ENCODE measurements at regions not wholly inside any gene's neighbourhood (a gene's known extent, or its start where the extent isn't known, plus 50 kb on each side); places are given as distances from the start of the nearest gene placed in this dataset.

DNA sequence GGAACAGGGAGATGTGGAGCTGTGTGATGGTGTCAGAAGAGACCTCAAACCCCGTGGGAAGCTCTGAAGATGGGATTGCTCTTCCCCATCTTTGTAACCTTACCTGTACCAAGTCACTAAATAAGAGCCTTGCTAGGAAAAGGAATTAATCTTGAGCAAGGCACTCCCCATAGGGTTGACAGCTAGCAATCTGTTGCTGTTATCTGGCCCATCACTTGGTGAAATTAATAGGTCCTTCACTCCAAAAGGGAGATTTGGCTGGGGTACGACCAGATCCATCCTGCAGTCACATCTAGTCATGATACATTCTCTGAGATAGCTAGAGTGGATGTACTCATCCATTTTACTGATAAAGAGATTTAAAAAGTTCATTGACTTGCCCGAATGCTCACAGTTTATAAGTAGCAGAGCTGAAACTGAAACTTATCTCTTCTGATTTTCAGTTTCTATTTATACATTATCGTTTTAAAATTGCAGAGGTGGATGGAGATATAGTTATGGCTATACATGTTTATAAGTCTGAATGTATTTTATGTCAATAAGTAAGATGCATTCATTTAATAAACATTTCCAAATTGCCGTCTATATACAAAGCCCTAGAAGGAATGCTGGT is 299.1 kb upstream of the MCTP2 start:
- TF ChIP-seq GATA2 (IDR thresholded peaks at IDR 0.05; ENCODE audit: low read depth, low read length) = no peak
- TF ChIP-seq GATA3 (IDR thresholded peaks at IDR 0.05; ENCODE audit: low read depth, low read length) = no peak

Measured in SH-SY5Y (cell line).